Spleen (tissue), 7 donors: ENCODE measurements at regions not wholly inside any gene's neighbourhood (a gene's known extent, or its start where the extent isn't known, plus 50 kb on each side); places are given as distances from the start of the nearest gene placed in this dataset.

Experiments used
- CTCF ChIP-seq, 11 experiments: fragments of 200-600 bp in 7 of 11; fragments of 450-650 bp in 4 of 11; sonication (generic) in 4 of 11; IDR thresholded peaks in 8 of 11; conservative IDR thresholded peaks in 3 of 11; 1 replicate in 7 of 11; 2 replicates in 4 of 11; pipeline versions ENCODE4 v1.4.0 to v1.8.0; 2016 to 2021; ENCODE audit warnings: antibody characterized with exemption in 11 of 11, inconsistent platforms in 4 of 11, mild to moderate bottlenecking in 1 of 11
- POLR2AphosphoS5 ChIP-seq, 3 donors: sonication (generic); formaldehyde crosslinking; IDR thresholded peaks; one replicate each; pipeline ENCODE4 v1.5.1; 2017; ENCODE audit warnings: antibody characterized with exemption in 3 of 3
- donor health status: DM: no; HTN: no; CAD: no; lungs with moderate emphysema.
- donor health status: DM: no; HTN: no; CAD: no.
- donor health status: DM: no; HTN: no; CAD: no.

- no peak for TF ChIP-seq CTCF (IDR thresholded peaks at IDR 0.05 in 8 of 11, conservative IDR thresholded peaks at IDR 0.05 in 3 of 11)
- no peak for TF ChIP-seq POLR2AphosphoS5 (IDR thresholded peaks at IDR 0.05)
These were observed 63.0 kb upstream of the DLK1 start for GRCh38 chr14:100663761-100664052.
